Prostate gland (tissue), 2 donors: ENCODE measurements at regions not wholly inside any gene's neighbourhood (a gene's known extent, or its start where the extent isn't known, plus 50 kb on each side); places are given as distances from the start of the nearest gene placed in this dataset.

Source experiments
- DNase-seq: peaks from one replicate; pipeline ENCODE4 v3.0.0-alpha.2; 2019; ENCODE audit warnings: low spot score
- H3K27ac ChIP-seq, 2 donors: fragments of 200-600 bp; sonication (generic); 2 replicates each; pipeline ENCODE4 v1.5.1; 2017 to 2019
- H3K27me3 ChIP-seq: fragments of 200-600 bp; sonication (generic); replicated peaks from 2 replicates; pipeline ENCODE4 v1.5.1; 2019; ENCODE audit not compliant: insufficient read depth
- H3K36me3 ChIP-seq, 2 donors: fragments of 200-600 bp; sonication (generic); 1 replicate in 1 of 2; 2 replicates in 1 of 2; pipeline versions ENCODE4 v1.5.1 to v1.8.1; 2017 to 2019
- H3K4me1 ChIP-seq: fragments of 200-600 bp; sonication (generic); replicated peaks from 2 replicates; pipeline ENCODE4 v1.5.1; 2019
- H3K4me3 ChIP-seq, 2 donors: fragments of 200-600 bp; sonication (generic); 2 replicates each; pipeline ENCODE4 v1.5.1; 2017 to 2019
- H3K9me3 ChIP-seq: fragments of 200-600 bp; sonication (generic); 2 replicates; pipeline ENCODE4 v1.5.1; 2017
- POLR2A ChIP-seq: fragments of 450-650 bp; IDR thresholded peaks from one replicate; pipeline ENCODE4 v1.6.1; 2016; ENCODE audit warnings: antibody characterized with exemption, mild to moderate bottlenecking
- POLR2AphosphoS5 ChIP-seq: sonication (generic); formaldehyde crosslinking; IDR thresholded peaks from one replicate; pipeline ENCODE4 v1.6.1; 2017; ENCODE audit warnings: antibody characterized with exemption
- WGBS: methylation state at CpG from one replicate; pipeline ENCODE4 v1.1.5; 2018; 5-methylcytosine and 5-hydroxymethylcytosine counted together
- intact Hi-C: fragments of 100-400 bp; cut with DNase I; formaldehyde crosslinking; loops from one replicate; pipeline ENCODE4 v1.14.2; 2022
- TF ChIP-seq, protein P1 (sequence below), 4 experiments: fragments of 200-600 bp in 2 of 4; fragments of 450-650 bp in 2 of 4; sonication (generic) in 2 of 4; IDR thresholded peaks; 1 replicate in 3 of 4; 2 replicates in 1 of 4; pipeline ENCODE4 v1.5.1; 2016 to 2019; ENCODE audit warnings: antibody characterized with exemption in 4 of 4, mild to moderate bottlenecking in 2 of 4, moderate library complexity in 2 of 4

DNA sequence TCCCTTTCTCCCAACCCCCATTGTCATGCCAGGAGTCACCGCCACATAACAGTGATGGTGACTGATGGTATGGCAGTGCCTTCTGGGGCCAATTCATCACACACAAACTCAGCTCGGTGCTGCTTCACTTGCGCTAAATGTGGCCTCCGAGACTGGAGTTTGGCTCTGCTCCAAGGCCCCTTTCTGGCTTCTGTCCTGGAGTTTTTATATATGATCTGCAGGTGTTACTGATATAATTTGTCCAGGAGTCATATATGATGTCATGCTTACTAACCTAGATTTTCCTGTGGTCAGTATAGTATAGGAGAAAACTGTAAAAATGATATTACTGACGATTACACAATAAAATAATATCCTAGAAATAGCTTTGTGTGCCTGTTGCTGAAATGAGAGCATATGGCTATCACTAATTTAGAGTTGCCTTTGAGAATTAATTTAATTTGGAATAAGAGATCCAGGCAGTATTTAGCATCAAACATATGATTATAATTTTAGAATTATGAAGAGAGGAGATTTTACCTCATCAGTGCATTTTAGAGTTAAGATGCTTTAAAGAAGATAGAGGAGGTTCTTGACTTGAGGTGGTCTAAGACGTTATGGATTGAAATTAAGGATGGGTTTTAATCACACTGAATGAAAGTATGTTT is 334.1 kb upstream of the CD180 start:
- Histone ChIP-seq H3K4me3 (no peak overlapping the region), H3K27ac (no peak overlapping the region), H3K27me3 (no peaks in the 10 kb centered on the region), H3K4me1 (peaks cover 3% of the 10 kb centered on the region), H3K36me3 (no peaks in the 10 kb centered on the region), H3K9me3 (no peaks in the 10 kb centered on the region)
- intact Hi-C loops, result no loop called here
- TF ChIP-seq, protein P1, sequence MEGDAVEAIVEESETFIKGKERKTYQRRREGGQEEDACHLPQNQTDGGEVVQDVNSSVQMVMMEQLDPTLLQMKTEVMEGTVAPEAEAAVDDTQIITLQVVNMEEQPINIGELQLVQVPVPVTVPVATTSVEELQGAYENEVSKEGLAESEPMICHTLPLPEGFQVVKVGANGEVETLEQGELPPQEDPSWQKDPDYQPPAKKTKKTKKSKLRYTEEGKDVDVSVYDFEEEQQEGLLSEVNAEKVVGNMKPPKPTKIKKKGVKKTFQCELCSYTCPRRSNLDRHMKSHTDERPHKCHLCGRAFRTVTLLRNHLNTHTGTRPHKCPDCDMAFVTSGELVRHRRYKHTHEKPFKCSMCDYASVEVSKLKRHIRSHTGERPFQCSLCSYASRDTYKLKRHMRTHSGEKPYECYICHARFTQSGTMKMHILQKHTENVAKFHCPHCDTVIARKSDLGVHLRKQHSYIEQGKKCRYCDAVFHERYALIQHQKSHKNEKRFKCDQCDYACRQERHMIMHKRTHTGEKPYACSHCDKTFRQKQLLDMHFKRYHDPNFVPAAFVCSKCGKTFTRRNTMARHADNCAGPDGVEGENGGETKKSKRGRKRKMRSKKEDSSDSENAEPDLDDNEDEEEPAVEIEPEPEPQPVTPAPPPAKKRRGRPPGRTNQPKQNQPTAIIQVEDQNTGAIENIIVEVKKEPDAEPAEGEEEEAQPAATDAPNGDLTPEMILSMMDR (IDR thresholded peaks at IDR 0.05), result no peak
- TF ChIP-seq POLR2AphosphoS5, result no peak
- no peak for TF ChIP-seq POLR2A
- WGBS, result 84% methylated on average over 6 of the region's 6 CpGs
- DNase-seq, result no peak

DNA sequence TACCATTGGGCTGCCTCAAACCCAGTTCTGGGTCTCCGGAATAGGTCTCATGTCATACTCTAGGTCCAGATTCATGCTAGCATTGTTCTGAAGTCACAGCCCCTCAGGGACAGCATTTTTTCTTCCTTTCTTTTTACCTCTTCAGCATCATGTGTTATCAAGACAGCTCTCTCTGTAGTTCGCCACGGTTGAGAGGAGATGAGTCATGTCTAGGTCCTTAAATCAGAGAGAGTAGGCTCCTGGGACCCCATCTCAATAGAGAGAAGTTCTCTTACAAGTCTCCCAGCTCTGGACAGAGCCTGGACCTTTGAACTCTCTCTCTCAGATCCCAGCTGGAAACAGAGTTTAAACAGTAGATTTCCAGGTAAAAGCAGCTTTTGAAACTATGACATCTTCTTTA is 332.4 kb upstream of the CD180 start:
- intact Hi-C loops, result no loop called here

DNA sequence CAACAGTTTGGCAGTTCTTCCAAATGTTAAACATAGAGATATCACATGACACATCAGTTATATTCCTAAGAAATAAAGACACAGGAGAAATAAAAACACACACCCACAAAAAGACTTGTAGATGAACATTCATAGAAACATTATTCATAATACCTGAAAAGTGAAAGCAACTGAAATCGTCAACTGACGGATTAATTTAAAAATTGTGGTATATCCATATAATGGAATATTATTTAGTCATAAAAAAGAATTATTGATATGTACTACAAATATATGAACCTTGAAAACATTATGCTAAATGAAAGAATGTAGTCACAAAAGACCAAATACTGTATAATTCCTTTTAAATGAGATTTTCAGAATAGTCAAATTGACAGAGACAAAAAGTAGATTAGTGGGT is 330.2 kb upstream of the CD180 start:
- H3K36me3 ChIP-seq, result no peaks in the 10 kb centered on the region
- no peak overlapping the region for H3K27ac ChIP-seq
- no peaks in the 10 kb centered on the region for H3K9me3 ChIP-seq
- intact Hi-C loops, result no loop called here
- H3K4me1 ChIP-seq, result no peaks in the 10 kb centered on the region
- 100% methylated on average over 2 of the region's 2 CpGs for WGBS
- no peaks in the 10 kb centered on the region for H3K27me3 ChIP-seq
- TF ChIP-seq POLR2A (no peak), POLR2AphosphoS5 (no peak)
- TF ChIP-seq, protein P1 (IDR thresholded peaks at IDR 0.05), result no peak
- no peak overlapping the region for H3K4me3 ChIP-seq
- no peak for DNase-seq

More for the DNA sequence above, 332.4 kb upstream of the CD180 start:
- no peaks in the 10 kb centered on the region for H3K9me3 ChIP-seq
- no peaks in the 10 kb centered on the region for H3K36me3 ChIP-seq
- no peaks in the 10 kb centered on the region for H3K27me3 ChIP-seq
- DNase-seq, result no peak
- H3K4me3 ChIP-seq, result no peak overlapping the region
- WGBS, result 79% methylated on average over 3 of the region's 3 CpGs
- TF ChIP-seq POLR2AphosphoS5 (no peak), POLR2A (no peak)
- TF ChIP-seq, protein P1 (IDR thresholded peaks at IDR 0.05), result no peak
- H3K4me1 ChIP-seq, result peaks cover 3% of the 10 kb centered on the region
- H3K27ac ChIP-seq, result no peak overlapping the region

DNA sequence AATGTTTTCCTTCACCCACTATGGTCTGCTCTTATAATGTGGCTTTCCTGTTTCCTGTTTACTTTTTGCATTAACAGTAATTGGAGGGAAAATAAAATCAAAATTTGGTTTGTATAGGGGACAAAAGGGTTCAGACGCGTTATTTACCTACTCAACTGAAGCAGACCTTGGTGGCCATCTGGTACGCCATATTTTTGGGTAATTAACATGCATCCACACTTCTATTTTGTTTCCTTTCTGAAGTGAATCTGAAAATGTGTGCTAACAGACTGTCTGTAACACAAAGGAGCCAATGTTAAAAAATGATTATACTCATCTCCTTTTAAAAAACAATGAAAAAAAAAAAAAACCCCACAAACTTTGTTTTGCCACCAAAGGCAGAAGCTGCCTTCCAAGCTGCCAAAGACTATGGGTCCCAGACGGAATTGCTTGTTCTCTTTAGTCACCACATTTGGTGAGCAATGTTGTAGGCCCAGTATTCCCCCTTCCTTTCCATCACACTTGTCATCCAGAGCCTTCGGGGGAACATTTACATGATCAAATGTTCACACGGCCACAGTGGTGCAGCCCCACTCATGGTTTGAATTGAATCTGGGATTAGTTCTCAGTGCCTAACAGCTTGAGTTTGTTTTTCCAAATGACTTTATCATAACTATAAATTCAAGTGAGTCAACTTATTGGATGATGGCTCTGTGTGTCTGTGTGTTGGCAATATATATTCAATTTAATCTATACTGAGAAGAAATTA is 323.7 kb upstream of the CD180 start:
- Histone ChIP-seq H3K4me1 (no peaks in the 10 kb centered on the region), H3K9me3 (no peaks in the 10 kb centered on the region), H3K4me3 (no peak overlapping the region), H3K27ac (no peak overlapping the region), H3K36me3 (no peaks in the 10 kb centered on the region), H3K27me3 (no peaks in the 10 kb centered on the region)
- TF ChIP-seq, protein P1 (IDR thresholded peaks at IDR 0.05), result no peak
- TF ChIP-seq POLR2A, result no peak
- TF ChIP-seq POLR2AphosphoS5, result no peak
- intact Hi-C loops, result no loop called here
- no peak for DNase-seq
- 90% methylated on average over 6 of the region's 6 CpGs for WGBS

DNA sequence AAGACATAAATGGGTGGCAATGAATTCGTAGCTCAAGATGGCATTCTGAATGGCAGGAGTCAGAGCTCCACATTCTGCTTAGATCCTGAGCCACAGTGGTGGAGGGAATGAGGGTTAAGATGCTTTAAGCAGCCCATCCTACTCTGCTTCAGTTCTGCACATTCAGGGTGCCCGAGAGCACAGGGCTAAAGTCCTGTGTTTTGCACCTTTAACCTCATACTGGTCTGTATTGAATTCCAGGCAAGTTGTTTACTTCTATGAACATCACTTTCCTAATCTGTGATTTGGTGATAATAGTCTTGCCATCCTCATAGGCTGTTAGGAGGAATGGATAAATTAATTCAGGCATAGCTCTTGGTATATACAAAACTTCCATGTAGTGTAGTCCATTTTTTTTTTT is 321.6 kb upstream of the CD180 start:
- Histone ChIP-seq H3K36me3 (no peaks in the 10 kb centered on the region), H3K27ac (no peak overlapping the region), H3K4me1 (no peaks in the 10 kb centered on the region), H3K9me3 (no peaks in the 10 kb centered on the region), H3K27me3 (no peaks in the 10 kb centered on the region), H3K4me3 (no peak overlapping the region)
- TF ChIP-seq, protein P1 (IDR thresholded peaks at IDR 0.05), result no peak
- TF ChIP-seq POLR2A (no peak), POLR2AphosphoS5 (no peak)
- intact Hi-C loops, result no loop called here
- WGBS, result 98% methylated on average over 2 of the region's 2 CpGs
- no peak for DNase-seq
